Stimulated activated CD4-positive, alpha-beta T cell treated with anti-CD3 and anti-CD28 coated beads, TNF-alpha, amount 100 ng/mL, for 24 hours (primary cell): ENCODE measurements at regions not wholly inside any gene's neighbourhood (a gene's known extent, or its start where the extent isn't known, plus 50 kb on each side); places are given as distances from the start of the nearest gene placed in this dataset.
"Not testable (repeated sequence)": the region's sequence is repeated elsewhere in the genome, so short reads cannot be mapped to it uniquely, and the experiment has no call there.

Experiments
- DNase-seq, 3 experiments: peaks; one replicate each; pipeline ENCODE4 v3.0.0-alpha.2; 2020; ENCODE audit warnings: low read depth in 3 of 3

GRCh38 chr1:60891281-60891680 lies 191.1 kb upstream of the NFIA start:
- DNase-seq: no peak

DNA sequence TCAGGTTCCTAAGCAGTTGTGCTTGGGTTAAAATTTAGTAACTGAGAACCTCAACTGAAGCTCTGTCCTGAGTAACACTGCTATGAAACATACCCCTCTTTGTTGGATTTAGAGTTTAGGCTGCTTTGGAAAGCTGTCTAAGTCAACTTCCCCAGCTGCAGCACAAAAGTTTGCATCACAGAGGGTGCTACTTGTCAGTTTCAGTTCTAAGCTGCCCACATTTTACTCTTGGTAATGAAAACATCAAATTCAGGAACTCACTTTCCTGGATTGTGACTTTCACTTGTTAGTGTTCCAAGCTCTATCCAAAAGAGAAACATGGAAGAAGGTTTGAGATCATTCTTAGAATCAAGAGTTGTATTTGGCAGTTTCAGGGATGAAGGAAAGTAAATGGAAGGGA lies 191.7 kb upstream of the NFIA start:
- no peak for DNase-seq

GRCh38 chr1:60889709-60890108 lies 192.7 kb upstream of the NFIA start:
- no peak for DNase-seq

GRCh38 chr1:60888126-60888525 lies 194.2 kb upstream of the NFIA start:
- no peak for DNase-seq

- no peak for DNase-seq
Measured at GRCh38 chr1:60886793-60887331, 195.5 kb upstream of the NFIA start.

DNA sequence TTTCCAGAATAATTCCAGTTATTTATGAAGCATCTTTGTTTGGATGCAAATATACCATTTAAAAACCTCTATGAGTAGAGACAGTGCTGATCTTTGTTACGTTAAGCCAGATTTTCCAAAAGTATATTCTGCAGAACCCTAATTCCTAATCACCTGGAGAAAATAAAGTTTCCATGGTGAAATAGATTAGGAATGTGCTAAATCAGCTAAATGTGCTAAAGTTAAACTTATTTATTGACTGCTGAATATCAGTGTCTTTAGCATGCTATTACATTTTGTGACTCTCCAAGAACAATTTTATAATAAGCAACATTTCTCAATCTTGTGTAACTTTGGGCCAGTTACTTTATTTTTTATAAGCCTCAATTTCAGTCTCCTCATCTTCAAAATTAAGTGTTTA lies 196.3 kb upstream of the NFIA start:
- DNase-seq: no peak

- no peak for DNase-seq
Measured at GRCh38 chr1:60880202-60880601, 202.2 kb upstream of the NFIA start.

- DNase-seq: no peak
Measured at GRCh38 chr1:60878323-60878722, 204.0 kb upstream of the NFIA start.

GRCh38 chr1:60877376-60877775 lies 205.0 kb upstream of the NFIA start:
- DNase-seq: no peak

DNA sequence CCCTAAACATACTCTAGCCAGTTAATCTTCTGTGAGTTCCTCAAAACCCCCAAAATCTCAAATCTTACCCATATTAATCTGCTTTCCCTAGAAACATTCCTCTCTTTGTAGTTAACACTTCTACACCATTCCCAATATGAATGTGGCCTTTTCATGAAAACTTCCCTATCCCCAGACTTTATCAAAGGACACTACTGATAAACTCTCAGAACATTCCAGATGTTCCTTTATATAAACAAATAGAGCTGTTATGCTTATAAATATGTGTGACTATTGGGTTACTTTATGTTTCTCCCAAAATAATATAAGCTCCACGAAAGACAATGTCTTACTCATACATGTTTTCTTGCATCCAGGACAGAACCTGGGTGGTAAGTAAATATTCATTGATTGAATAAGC lies 205.4 kb upstream of the NFIA start:
- DNase-seq: no peak

GRCh38 chr1:60875138-60875537 lies 207.2 kb upstream of the NFIA start:
- DNase-seq: no peak

DNA sequence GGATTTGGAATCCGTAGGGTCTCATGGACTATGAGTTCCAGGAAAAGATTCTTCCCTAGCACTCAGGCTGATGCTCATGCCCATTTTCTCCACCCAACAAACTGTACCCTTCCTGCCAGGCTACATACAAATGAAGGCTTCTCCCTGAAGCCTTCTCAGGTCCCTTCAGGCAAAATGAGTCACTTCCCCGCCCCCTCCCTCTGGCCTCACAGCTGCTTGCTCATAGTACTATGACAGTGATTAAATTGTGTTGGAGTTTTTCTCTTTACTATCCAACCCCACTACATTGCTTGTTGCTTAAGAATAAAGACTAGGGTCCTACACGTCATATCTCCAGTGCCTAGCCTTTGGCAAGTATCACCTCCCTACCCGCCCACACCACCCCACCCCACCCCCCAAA lies 207.6 kb upstream of the NFIA start:
- DNase-seq: peak in 1 of 3 experiments; percentile 31

DNA sequence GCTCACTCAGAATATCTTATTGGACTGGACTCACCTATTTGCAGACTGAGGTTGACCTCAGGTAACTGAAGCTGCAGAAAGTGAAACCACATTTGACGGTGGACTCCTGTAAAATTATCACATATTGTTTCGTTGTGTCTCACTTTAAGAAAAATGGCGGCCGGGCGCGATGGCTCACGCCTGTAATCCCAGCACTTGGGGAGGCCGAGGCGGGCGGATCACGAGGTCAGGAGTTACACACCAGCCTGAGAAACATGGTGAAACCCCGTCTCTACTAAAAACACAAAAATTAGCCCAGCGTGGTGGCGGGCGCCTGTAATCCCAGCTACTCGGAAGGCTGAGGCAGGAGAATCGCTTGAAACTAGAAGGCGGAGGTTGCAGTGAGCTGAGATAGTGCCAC lies 209.0 kb upstream of the NFIA start:
- DNase-seq: not testable (repeated sequence)

DNA sequence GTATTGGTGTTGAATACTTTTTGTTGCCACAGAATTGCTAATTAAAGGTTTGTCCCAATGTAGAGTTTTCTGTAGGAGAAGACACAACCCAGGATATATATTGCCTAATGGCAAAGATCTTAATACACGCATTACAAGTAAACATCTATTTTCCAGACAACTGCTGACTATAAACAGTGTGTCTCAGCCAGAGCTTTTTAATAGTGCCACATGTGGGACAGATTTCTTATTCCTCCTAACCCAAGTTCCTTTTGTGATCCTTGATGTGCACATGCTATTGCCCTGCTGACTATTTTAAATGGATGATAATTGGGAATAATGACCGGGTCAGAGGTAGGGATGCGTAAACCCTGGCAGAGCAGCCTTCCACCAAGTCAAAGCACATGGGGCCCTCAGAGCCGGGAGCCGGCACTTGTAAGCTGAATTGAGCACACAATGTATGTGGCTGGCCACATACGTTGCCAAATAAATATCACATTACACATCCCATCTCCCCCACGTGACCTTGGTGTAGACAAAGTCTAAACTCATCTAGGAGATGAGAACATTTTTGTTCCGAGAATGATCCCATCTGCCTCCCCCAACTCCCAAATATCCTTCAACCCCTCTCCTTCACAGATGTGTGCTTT lies 209.8 kb upstream of the NFIA start:
- no peak for DNase-seq

- no peak for DNase-seq
Measured at GRCh38 chr1:60870269-60870865, 212.0 kb upstream of the NFIA start.

DNA sequence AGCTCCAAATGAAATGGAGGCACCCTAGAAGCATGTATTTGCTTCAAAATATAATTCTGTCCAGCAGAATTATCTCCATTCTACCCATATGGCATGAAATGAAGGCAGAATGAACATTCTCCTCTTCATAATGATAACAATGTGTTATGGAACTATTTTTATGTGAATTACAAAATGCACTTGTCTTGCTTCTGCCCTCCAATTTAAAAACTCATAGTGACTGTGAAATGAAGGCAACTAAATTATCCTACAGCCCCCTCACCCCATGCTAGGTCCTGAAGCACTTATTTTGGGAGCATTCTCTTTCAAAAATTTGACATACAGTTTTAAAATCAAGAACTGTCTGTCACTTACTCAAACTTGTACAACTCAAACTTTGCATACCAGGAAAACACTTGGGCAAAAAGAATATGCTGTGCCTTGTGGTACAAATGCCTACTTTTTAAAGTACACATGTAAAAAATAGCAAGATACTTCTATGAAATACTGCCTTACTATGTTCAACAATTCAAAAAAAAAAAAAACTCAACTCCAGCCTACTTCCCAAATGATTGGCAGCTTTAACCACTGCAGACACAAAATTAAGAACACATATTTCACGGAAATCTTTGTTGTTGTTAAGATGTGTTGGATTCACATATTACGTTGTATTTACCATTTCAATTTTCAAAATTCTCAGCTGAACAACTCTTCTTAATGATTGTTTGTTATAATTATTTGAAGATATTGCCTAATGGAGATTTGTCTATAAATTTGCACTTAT lies 213.3 kb upstream of the NFIA start:
- no peak for DNase-seq

- no peak for DNase-seq
Measured at GRCh38 chr1:60867782-60868181, 214.6 kb upstream of the NFIA start.

DNA sequence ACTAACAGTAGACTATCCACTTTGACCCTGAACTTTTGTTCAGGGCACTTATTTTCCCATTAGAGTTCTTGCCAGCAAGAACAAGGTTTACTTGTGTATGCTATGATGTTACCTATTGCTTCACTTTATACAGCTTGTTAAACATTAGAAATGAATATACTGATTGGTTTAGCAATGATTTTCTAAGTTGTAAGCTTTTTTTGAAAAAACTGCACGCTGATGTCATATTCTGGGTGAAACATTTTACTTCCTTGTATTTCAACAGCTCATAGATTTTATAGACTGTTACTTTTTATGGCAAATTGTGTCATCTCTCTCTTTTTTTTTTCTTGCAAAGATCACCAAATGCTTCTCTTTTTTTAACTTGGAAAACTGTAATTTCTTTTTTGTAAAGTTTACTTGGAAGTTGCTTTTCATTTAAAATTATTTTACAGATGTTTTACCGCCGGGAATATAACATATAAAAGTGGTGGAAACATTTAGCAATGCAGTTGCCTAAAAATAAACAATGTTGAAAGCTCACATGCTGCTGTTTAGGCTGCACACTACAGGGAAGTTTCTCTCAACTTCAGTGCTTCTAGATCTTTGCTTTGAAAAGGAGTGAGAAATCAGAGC lies 215.3 kb upstream of the NFIA start:
- no peak for DNase-seq

DNA sequence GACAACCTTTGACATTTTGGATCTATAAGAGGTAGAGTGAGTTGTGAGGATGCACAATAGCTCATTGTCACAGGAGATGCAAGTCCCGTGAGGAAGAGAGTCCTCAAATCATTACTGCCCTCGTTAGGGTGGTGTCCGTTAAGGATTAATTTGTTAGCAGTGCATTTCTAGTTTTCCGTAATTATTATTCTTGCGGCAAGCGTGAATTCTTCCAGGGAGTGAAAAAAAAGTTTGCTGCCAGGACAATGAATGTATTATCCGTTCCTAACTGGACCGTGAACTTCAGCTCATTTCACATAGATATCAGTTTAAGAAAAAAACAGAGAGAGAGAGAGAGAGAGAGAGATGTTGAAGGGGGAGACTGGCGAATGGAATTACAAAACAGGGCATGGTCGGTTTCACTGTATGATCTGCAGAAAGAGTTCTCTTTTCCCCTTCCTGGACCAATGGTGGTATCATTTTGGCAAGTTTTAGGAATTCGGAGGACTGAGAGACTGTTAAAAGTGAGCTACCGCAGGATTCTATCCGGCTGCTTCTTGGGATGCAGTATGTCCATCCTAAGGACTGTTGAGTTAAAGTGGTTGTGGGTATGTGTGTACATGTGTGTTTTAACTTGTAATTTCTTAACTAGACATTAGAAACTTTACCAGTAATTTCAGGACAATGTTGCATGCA lies 216.0 kb upstream of the NFIA start:
- no peak for DNase-seq

GRCh38 chr1:60865166-60865565 lies 217.2 kb upstream of the NFIA start:
- no peak for DNase-seq

DNA sequence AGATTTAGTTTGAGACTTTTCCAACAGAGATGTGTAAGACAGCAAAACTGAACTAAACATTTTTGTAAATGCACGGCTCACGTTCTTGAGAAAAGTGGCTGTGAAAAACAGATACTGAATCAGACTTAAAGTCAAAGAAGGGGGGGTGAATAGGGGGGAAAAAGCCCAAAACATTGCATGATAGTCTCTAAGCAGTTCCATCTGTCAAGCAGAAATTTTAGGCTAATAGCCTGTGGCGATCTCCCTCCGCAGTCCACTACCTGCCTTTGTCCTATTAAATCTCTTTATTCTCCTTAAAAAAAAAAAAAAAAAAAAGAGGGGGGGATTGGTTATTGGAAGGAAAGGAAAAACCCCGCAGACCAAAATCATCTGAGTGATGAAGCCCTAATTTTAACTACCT lies 217.6 kb upstream of the NFIA start:
- DNase-seq: no peak

DNA sequence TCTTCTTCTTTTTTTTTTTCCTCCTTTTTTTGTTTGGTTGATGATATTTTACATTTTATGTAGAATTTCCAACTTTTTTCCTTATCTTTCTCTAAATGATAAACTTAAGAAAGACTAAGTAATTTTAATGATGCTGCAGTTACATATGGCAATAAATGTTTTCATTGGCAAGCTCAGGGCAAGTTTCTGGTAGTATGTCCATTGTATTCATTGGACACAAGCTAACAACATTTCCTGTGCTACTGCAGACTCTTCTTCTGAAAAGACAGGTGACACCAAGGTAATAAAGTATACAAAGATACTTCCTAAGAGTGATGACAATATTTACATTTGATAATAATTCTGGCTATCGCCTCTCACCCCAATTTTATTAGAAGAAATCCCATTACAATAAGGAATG lies 219.2 kb upstream of the NFIA start:
- no peak for DNase-seq
